Right lobe of liver (tissue), 6 donors: ENCODE measurements at regions not wholly inside any gene's neighbourhood (a gene's known extent, or its start where the extent isn't known, plus 50 kb on each side); places are given as distances from the start of the nearest gene placed in this dataset.

ENCODE experiments used
- ATAC-seq, 4 donors: fragments of 200-7000 bp; cut with Tn5 transposase; one replicate each; pipeline ENCODE4 v1.9.1; 2020; ENCODE audit warnings: mild to moderate bottlenecking in 4 of 4, moderate library complexity in 4 of 4
- DNase-seq, 3 donors: peaks; one replicate each; pipeline ENCODE4 v3.0.0-alpha.2; 2020
- H3K27ac ChIP-seq, 3 donors: fragments of 200-600 bp; one replicate each; pipeline ENCODE4 v1.8.0; 2022
- H3K27me3 ChIP-seq, 2 donors: fragments of 200-600 bp; one replicate each; pipeline ENCODE4 v1.8.0; 2022
- H3K36me3 ChIP-seq, 4 donors: fragments of 200-600 bp; sonication (generic) in 1 of 4; one replicate each; pipeline versions ENCODE4 v1.5.1 to v1.8.0; 2017 to 2022; ENCODE audit warnings: control low read depth in 1 of 4
- H3K4me1 ChIP-seq, 4 donors: fragments of 200-600 bp; sonication (generic) in 1 of 4; one replicate each; pipeline versions ENCODE4 v1.5.1 to v1.8.0; 2017 to 2022; ENCODE audit warnings: control low read depth in 1 of 4
- H3K4me3 ChIP-seq, 3 donors: fragments of 200-600 bp; one replicate each; pipeline ENCODE4 v1.8.0; 2022
- H3K9me3 ChIP-seq, 4 donors: fragments of 200-600 bp; sonication (generic) in 1 of 4; one replicate each; pipeline versions ENCODE4 v1.5.1 to v1.8.0; 2017 to 2022; ENCODE audit warnings: control low read depth in 1 of 4
- CTCF ChIP-seq, 4 donors: fragments of 200-600 bp in 3 of 4; fragments of 450-650 bp in 1 of 4; IDR thresholded peaks; one replicate each; pipeline versions ENCODE4 v1.5.1 to v1.8.0; 2016 to 2022; ENCODE audit warnings: antibody characterized with exemption in 4 of 4, mild to moderate bottlenecking in 2 of 4
- POLR2A ChIP-seq: fragments of 450-650 bp; IDR thresholded peaks from one replicate; pipeline ENCODE4 v1.6.1; 2017; ENCODE audit warnings: antibody characterized with exemption, mild to moderate bottlenecking
- WGBS: methylation state at CpG from one replicate; pipeline ENCODE4 v1.1.6; 2018; ENCODE audit warnings: low coverage, low lambda C conversion rate; ENCODE audit not compliant: insufficient coverage; ENCODE audit errors: missing lambda C conversion rate; 5-methylcytosine and 5-hydroxymethylcytosine counted together
- intact Hi-C, 2 donors: fragments of 100-400 bp; cut with DNase I; formaldehyde crosslinking; loops; one replicate each; pipeline versions ENCODE4 v1.11.2 to v1.14.1; 2022
- donor health status: DM: no; HTN: yes; CAD: no.
- donor health status: DM: no; HTN: no; CAD: no.
- donor health status: DM: no; HTN: no; CAD: no.
- donor health status: DM: no; HTN: yes; CAD: no.
- donor health status: DM: no; HTN: yes; CAD: no.

- intact Hi-C loops: no loop called here
- no peak for ATAC-seq
- Histone ChIP-seq H3K4me3 (no peak overlapping the region), H3K9me3 (no peaks in the 10 kb centered on the region), H3K27me3 (no peaks in the 10 kb centered on the region), H3K27ac (no peak overlapping the region), H3K36me3 (no peaks in the 10 kb centered on the region), H3K4me1 (no peaks in the 10 kb centered on the region)
- DNase-seq: no peak
- TF ChIP-seq CTCF (IDR thresholded peaks at IDR 0.05) (no peak), POLR2A (no peak)
- 63% methylated on average over 5 of the region's 5 CpGs for WGBS
These were observed 1012.3 kb upstream of the PHF14 start for GRCh38 chr7:9961161-9961922.

GRCh38 chr7:9962742-9963141 is 1010.9 kb upstream of the PHF14 start:
- ATAC-seq: no peak
- Histone ChIP-seq H3K4me1 (no peaks in the 10 kb centered on the region), H3K4me3 (no peak overlapping the region), H3K27ac (no peak overlapping the region), H3K36me3 (no peaks in the 10 kb centered on the region), H3K9me3 (no peaks in the 10 kb centered on the region), H3K27me3 (no peaks in the 10 kb centered on the region)
- TF ChIP-seq POLR2A (no peak), CTCF (IDR thresholded peaks at IDR 0.05) (no peak)
- intact Hi-C loops: no loop called here
- WGBS: 49% methylated on average over 3 of the region's 4 CpGs
- DNase-seq: no peak

GRCh38 chr7:9978106-9979064 is 995.3 kb upstream of the PHF14 start:
- no peak overlapping the region for H3K27ac ChIP-seq
- no peak for DNase-seq
- no peaks in the 10 kb centered on the region for H3K9me3 ChIP-seq
- H3K27me3 ChIP-seq: no peaks in the 10 kb centered on the region
- ATAC-seq: no peak
- no peak overlapping the region for H3K4me3 ChIP-seq
- WGBS: 34% methylated on average over 4 of the region's 4 CpGs
- intact Hi-C loops: no loop called here
- TF ChIP-seq POLR2A: no peak
- no peak for TF ChIP-seq CTCF (IDR thresholded peaks at IDR 0.05)
- no peaks in the 10 kb centered on the region for H3K4me1 ChIP-seq
- no peaks in the 10 kb centered on the region for H3K36me3 ChIP-seq

GRCh38 chr7:9981742-9982349 is 991.8 kb upstream of the PHF14 start:
- Histone ChIP-seq H3K27me3 (no peaks in the 10 kb centered on the region), H3K27ac (no peak overlapping the region), H3K4me1 (no peaks in the 10 kb centered on the region), H3K9me3 (no peaks in the 10 kb centered on the region), H3K4me3 (no peak overlapping the region), H3K36me3 (no peaks in the 10 kb centered on the region)
- ATAC-seq: no peak
- intact Hi-C loops: no loop called here
- no peak for TF ChIP-seq CTCF (IDR thresholded peaks at IDR 0.05)
- TF ChIP-seq POLR2A: no peak
- WGBS: 42% methylated on average over 2 of the region's 2 CpGs
- DNase-seq: no peak
